ENCODE measurements at regions not wholly inside any gene's neighbourhood (a gene's known extent, or its start where the extent isn't known, plus 50 kb on each side); places are given as distances from the start of the nearest gene placed in this dataset.
A peak's percentile ranks its signal among the peaks of the same experiment; 100 is the strongest.

GRCh38 chr7:156056534-156056933 is 244.3 kb upstream of the SHH start:
- Histone ChIP-seq H3K27me3 (no peaks in the 10 kb centered on the region), H3K36me3 (no peaks in the 10 kb centered on the region), H3K9me3 (no peaks in the 10 kb centered on the region), H3K4me3 (no peak overlapping the region), H3K4me1 (no peaks in the 10 kb centered on the region), H3K27ac (no peak overlapping the region)
- DNase-seq (ENCODE audit: low spot score in 2 of 2), result no peak
- TF ChIP-seq CTCF (IDR thresholded peaks at IDR 0.05), result no peak
- intact Hi-C loops (cut with DNase I), result no loop called here

DNA sequence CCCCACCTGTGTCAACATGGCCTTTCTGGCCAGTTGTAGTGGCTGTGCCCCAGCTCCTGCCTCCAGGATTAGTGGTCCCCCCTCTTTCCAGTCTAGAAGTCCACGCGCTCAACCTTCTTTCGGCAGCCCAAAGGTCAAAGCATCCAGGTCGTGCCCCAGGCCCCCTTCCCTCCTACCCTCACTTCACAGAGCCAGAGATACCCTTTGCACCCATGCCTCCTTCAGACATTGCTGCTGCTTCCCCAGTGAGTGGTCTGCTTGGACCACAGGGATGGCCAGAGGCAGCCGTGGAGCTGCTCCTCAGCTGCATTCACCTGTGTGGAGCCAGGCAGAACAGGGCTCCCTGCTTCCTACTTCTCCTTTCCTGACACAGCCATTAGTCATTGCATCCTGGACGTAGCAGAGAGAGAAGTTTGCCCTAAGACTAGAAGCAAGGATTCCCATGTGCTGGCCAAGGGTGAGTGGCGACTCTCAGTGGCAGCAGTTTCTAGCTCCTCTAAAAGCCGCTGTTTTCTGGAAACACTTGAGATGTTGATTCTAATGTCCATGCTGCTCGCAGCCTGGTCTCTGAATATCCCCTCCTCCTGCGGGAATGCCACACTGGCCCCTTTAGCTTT is 243.1 kb upstream of the SHH start:
- Histone ChIP-seq H3K36me3 (no peaks in the 10 kb centered on the region), H3K4me1 (no peaks in the 10 kb centered on the region), H3K27me3 (no peaks in the 10 kb centered on the region), H3K9me3 (no peaks in the 10 kb centered on the region), H3K4me3 (no peak overlapping the region), H3K27ac (no peak overlapping the region)
- intact Hi-C loops (cut with DNase I), result no loop called here
- TF ChIP-seq CTCF (IDR thresholded peaks at IDR 0.05), result no peak
- no peak for DNase-seq (ENCODE audit: low spot score in 2 of 2)

DNA sequence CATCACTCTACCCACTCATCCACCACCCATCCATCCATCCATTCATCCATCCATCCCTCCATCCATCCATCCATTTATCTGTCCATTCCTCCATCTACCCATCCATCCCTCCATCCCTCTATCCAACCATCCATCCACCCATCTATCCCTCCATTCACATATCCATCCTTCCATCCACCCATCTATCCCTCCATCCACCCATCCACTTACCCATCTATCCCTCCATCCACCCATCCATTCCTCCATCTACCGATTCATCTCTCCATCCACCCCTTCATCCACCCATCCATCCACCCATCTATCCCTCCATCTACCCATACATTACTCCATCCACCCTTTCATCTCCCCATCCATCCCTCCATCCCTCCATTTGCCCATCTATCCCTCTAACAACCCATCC is 239.6 kb upstream of the SHH start:
- intact Hi-C loops (cut with DNase I), result no loop called here

GRCh38 chr7:156050636-156051569 is 238.6 kb upstream of the SHH start:
- DNase-seq (ENCODE audit: low spot score in 2 of 2), result peak in 1 of 2 donors; percentile 37
- intact Hi-C loops (cut with DNase I), result no loop called here

More for the DNA sequence above, 239.6 kb upstream of the SHH start:
- H3K4me3 ChIP-seq, result no peak overlapping the region
- H3K9me3 ChIP-seq, result no peaks in the 10 kb centered on the region
- H3K4me1 ChIP-seq, result no peaks in the 10 kb centered on the region
- no peak overlapping the region for H3K27ac ChIP-seq
- DNase-seq (ENCODE audit: low spot score in 2 of 2), result no peak
- TF ChIP-seq CTCF (IDR thresholded peaks at IDR 0.05), result no peak
- no peaks in the 10 kb centered on the region for H3K27me3 ChIP-seq
- H3K36me3 ChIP-seq, result no peaks in the 10 kb centered on the region

DNA sequence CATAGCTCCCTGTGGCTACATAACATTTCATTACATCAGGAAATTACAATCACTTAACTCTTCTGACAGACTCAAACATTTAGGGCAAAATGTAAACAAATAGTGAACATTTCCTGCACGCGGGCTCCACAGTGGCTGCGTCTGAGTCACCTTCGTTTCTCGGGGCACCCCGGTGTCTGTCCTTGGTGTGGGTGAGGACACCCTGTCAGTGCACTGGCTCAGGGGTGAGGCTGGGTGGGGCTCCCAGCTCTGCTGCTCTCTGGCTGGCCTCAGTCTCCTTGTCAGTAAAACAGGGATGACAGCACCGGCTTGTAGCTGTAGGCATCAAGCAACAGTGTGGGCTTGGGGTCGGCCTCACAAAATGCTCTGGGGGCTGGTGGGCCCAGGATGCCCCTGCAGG is 237.1 kb upstream of the SHH start:
- Histone ChIP-seq H3K27ac (no peak overlapping the region), H3K4me1 (no peaks in the 10 kb centered on the region), H3K36me3 (no peaks in the 10 kb centered on the region), H3K27me3 (no peaks in the 10 kb centered on the region), H3K4me3 (no peak overlapping the region), H3K9me3 (no peaks in the 10 kb centered on the region)
- DNase-seq (ENCODE audit: low spot score in 2 of 2), result no peak
- no peak for TF ChIP-seq CTCF (IDR thresholded peaks at IDR 0.05)
- intact Hi-C loops (cut with DNase I), result no loop called here

More at GRCh38 chr7:156050636-156051569, 238.6 kb upstream of the SHH start:
- no peak overlapping the region for H3K27ac ChIP-seq
- H3K27me3 ChIP-seq, result no peaks in the 10 kb centered on the region
- no peak overlapping the region for H3K4me3 ChIP-seq
- H3K9me3 ChIP-seq, result no peaks in the 10 kb centered on the region
- no peak for TF ChIP-seq CTCF (IDR thresholded peaks at IDR 0.05)
- H3K36me3 ChIP-seq, result no peaks in the 10 kb centered on the region
- H3K4me1 ChIP-seq, result no peaks in the 10 kb centered on the region
